D341Med (cell line): ENCODE measurements at regions not wholly inside any gene's neighbourhood (a gene's known extent, or its start where the extent isn't known, plus 50 kb on each side); places are given as distances from the start of the nearest gene placed in this dataset.
"Not testable (repeated sequence)": the region's sequence is repeated elsewhere in the genome, so short reads cannot be mapped to it uniquely, and the experiment has no call there.

Source experiments
- DNase-seq: peaks from one replicate; pipeline ENCODE4 v3.0.0; 2012; ENCODE audit warnings: low spot score

- no peak for DNase-seq
These were observed 284.5 kb upstream of the CDYL start for GRCh38 chr6:4491501-4492260.

- no peak for DNase-seq
These were observed 286.7 kb upstream of the CDYL start for GRCh38 chr6:4489538-4489937.

GRCh38 chr6:4488389-4488788 is 287.8 kb upstream of the CDYL start:
- no peak for DNase-seq

- no peak for DNase-seq
These were observed 288.7 kb upstream of the CDYL start for GRCh38 chr6:4487538-4487937.

GRCh38 chr6:4486568-4487315 is 289.5 kb upstream of the CDYL start:
- DNase-seq = no peak

- DNase-seq = no peak
These were observed 290.5 kb upstream of the CDYL start for GRCh38 chr6:4485735-4486134.

GRCh38 chr6:4482461-4482860 is 293.7 kb upstream of the CDYL start:
- DNase-seq = no peak

- no peak for DNase-seq
These were observed 295.1 kb upstream of the CDYL start for GRCh38 chr6:4480788-4481735.

- DNase-seq = no peak
These were observed 298.1 kb upstream of the CDYL start for GRCh38 chr6:4478098-4478497.

- DNase-seq = no peak
These were observed 301.4 kb upstream of the CDYL start for GRCh38 chr6:4474810-4475209.

GRCh38 chr6:4472969-4473642 is 303.1 kb upstream of the CDYL start:
- DNase-seq = no peak

GRCh38 chr6:4472222-4472621 is 304.0 kb upstream of the CDYL start:
- DNase-seq = no peak

GRCh38 chr6:4471515-4471914 is 304.7 kb upstream of the CDYL start:
- not testable (repeated sequence) for DNase-seq

GRCh38 chr6:4470698-4471210 is 305.4 kb upstream of the CDYL start:
- no peak for DNase-seq

- DNase-seq = no peak
These were observed 309.3 kb upstream of the CDYL start for GRCh38 chr6:4466769-4467480.

GRCh38 chr6:4466261-4466660 is 309.9 kb upstream of the CDYL start:
- DNase-seq = no peak

- DNase-seq = no peak
These were observed 311.6 kb upstream of the CDYL start for GRCh38 chr6:4464638-4465037.

- no peak for DNase-seq
These were observed 313.0 kb upstream of the CDYL start for GRCh38 chr6:4463236-4463635.

- no peak for DNase-seq
These were observed 315.4 kb upstream of the CDYL start for GRCh38 chr6:4460586-4461475.

- no peak for DNase-seq
These were observed 316.2 kb upstream of the CDYL start for GRCh38 chr6:4459996-4460395.
